ENCODE measurements at regions not wholly inside any gene's neighbourhood (a gene's known extent, or its start where the extent isn't known, plus 50 kb on each side); places are given as distances from the start of the nearest gene placed in this dataset.

DNA sequence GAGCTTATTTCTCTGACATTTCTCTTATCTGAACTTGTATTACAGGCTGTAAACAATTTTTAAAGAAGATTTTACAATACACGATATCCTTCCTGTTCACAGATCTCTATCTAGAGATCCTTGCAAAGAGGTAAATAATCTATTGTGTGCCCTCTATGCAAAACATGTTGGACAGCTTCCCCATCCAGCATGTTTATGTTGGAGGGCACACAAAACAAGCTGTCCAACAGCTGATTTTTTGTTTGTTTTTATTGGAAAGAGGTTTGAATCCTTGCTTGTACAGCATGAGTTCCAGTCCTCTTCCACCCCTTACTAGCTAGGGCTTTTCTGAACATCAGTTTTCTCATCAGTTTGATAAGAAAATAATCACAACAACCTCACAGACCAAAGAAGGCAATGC, 62.3 kb upstream of the SYNDIG1 start:
- no peak for TF ChIP-seq GATA2 (IDR thresholded peaks at IDR 0.05; ENCODE audit: low read depth, low read length)
- no peak for TF ChIP-seq GATA3 (IDR thresholded peaks at IDR 0.05; ENCODE audit: low read depth, low read length)

Measured in SH-SY5Y (cell line).